ENCODE measurements at regions not wholly inside any gene's neighbourhood (a gene's known extent, or its start where the extent isn't known, plus 50 kb on each side); places are given as distances from the start of the nearest gene placed in this dataset.

GRCh38 chr3:159919873-159920272 is 68.8 kb upstream of the IL12A start:
- no peak overlapping the region for H3K4me3 ChIP-seq (ENCODE audit: low read depth, low read length)
- TF ChIP-seq CTCF (IDR thresholded peaks at IDR 0.05; ENCODE audit: borderline replicate concordance, insufficient read depth, low read depth, low read length): no peak

GRCh38 chr3:159922193-159922840 is 66.3 kb upstream of the IL12A start:
- TF ChIP-seq CTCF (IDR thresholded peaks at IDR 0.05; ENCODE audit: borderline replicate concordance, insufficient read depth, low read depth, low read length): no peak
- no peak overlapping the region for H3K4me3 ChIP-seq (ENCODE audit: low read depth, low read length)

GRCh38 chr3:159922861-159923312 is 65.7 kb upstream of the IL12A start:
- H3K4me3 ChIP-seq (ENCODE audit: low read depth, low read length): no peak overlapping the region
- TF ChIP-seq CTCF (IDR thresholded peaks at IDR 0.05; ENCODE audit: borderline replicate concordance, insufficient read depth, low read depth, low read length): no peak

- no peak overlapping the region for H3K4me3 ChIP-seq (ENCODE audit: low read depth, low read length)
Observed at GRCh38 chr3:159923336-159923735, 65.3 kb upstream of the IL12A start.

GRCh38 chr3:159923956-159924355 is 64.7 kb upstream of the IL12A start:
- no peak for TF ChIP-seq CTCF (IDR thresholded peaks at IDR 0.05; ENCODE audit: borderline replicate concordance, insufficient read depth, low read depth, low read length)
- no peak overlapping the region for H3K4me3 ChIP-seq (ENCODE audit: low read depth, low read length)

More at GRCh38 chr3:159923336-159923735, 65.3 kb upstream of the IL12A start:
- no peak for TF ChIP-seq CTCF (IDR thresholded peaks at IDR 0.05; ENCODE audit: borderline replicate concordance, insufficient read depth, low read depth, low read length)

- TF ChIP-seq CTCF (IDR thresholded peaks at IDR 0.05; ENCODE audit: borderline replicate concordance, insufficient read depth, low read depth, low read length): no peak
Observed at GRCh38 chr3:159924411-159924810, 64.2 kb upstream of the IL12A start.

GRCh38 chr3:159925248-159925647 is 63.4 kb upstream of the IL12A start:
- TF ChIP-seq CTCF (IDR thresholded peaks at IDR 0.05; ENCODE audit: borderline replicate concordance, insufficient read depth, low read depth, low read length): no peak
- H3K4me3 ChIP-seq (ENCODE audit: low read depth, low read length): no peak overlapping the region

More at GRCh38 chr3:159924411-159924810, 64.2 kb upstream of the IL12A start:
- H3K4me3 ChIP-seq (ENCODE audit: low read depth, low read length): no peak overlapping the region
